ENCODE measurements at regions not wholly inside any gene's neighbourhood (a gene's known extent, or its start where the extent isn't known, plus 50 kb on each side); places are given as distances from the start of the nearest gene placed in this dataset.

DNA sequence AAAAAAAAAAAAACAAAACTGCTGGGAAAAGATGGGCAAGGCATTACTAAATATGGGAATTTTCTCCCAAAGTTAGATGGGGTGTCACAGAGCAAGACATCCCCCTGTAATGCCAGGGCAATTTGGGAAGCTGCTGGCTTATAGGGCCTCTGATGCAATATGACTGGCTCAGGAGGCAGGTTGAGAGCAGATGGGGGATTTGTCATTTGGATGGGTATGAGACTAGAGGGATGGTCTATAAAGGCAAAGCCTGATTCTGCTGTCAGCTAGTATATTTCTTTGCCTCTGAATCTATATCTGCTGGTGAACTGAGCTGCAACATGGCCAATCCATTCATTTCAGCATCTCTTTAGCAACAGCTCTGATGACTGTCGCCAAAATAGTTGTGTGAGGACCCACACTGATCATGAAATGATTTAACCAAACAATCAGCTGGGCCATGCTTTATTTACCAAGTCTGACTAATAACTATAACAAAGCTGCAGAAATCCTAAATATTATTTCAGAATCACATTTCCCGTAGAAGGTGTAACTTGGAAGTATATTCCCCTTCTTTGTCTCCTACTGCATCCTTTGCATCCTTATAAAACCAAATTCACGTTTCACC, 455.1 kb upstream of the ZNF608 start:
- Histone ChIP-seq H3K27ac (ENCODE audit: low read depth in 2 of 2, low read length in 1 of 2) (no peak overlapping the region), H3K4me1 (ENCODE audit: control insufficient read depth in 2 of 2, insufficient read depth in 2 of 2, low read length in 1 of 2) (no peaks in the 10 kb centered on the region), H3K4me3 (ENCODE audit: low read depth in 1 of 2, low read length in 2 of 2) (no peak overlapping the region), H3K9me3 (ENCODE audit: control insufficient read depth in 2 of 2, insufficient read depth in 1 of 2, low read depth in 1 of 2, low read length in 1 of 2) (no peaks in the 10 kb centered on the region), H3K36me3 (ENCODE audit: control insufficient read depth in 2 of 2, insufficient read depth in 2 of 2, low read length in 1 of 2) (no peaks in the 10 kb centered on the region), H3K27me3 (ENCODE audit: control insufficient read depth in 1 of 2, insufficient read depth in 2 of 2, low read length in 2 of 2) (no peaks in the 10 kb centered on the region)
- 88 to 89% methylated on average over 3 of the region's 3 CpGs for WGBS, 2 donors

DNA sequence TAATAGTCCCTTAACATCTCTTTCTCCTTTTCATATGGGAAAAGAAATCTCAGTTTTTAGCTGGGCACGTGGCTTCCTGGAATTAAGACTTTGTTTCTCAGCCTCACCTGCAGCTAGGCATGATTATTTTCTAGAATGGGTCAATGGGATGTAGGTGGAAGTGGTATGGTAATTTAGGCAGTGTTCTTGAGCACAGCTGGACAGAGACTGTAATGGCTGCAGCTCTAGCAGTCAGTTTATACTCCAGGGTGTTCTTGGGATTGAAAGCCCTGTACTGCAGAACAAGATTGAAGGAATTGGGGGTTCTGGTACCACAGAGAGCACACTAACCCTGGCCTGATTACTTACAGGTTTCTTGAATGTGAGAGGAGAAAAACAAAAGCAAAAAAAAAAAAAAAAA, 455.9 kb upstream of the ZNF608 start:
- Histone ChIP-seq H3K9me3 (ENCODE audit: control insufficient read depth in 2 of 2, insufficient read depth in 1 of 2, low read depth in 1 of 2, low read length in 1 of 2) (no peaks in the 10 kb centered on the region), H3K36me3 (ENCODE audit: control insufficient read depth in 2 of 2, insufficient read depth in 2 of 2, low read length in 1 of 2) (no peaks in the 10 kb centered on the region), H3K4me3 (ENCODE audit: low read depth in 1 of 2, low read length in 2 of 2) (no peak overlapping the region), H3K27ac (ENCODE audit: low read depth in 2 of 2, low read length in 1 of 2) (no peak overlapping the region), H3K4me1 (ENCODE audit: control insufficient read depth in 2 of 2, insufficient read depth in 2 of 2, low read length in 1 of 2) (no peaks in the 10 kb centered on the region), H3K27me3 (ENCODE audit: control insufficient read depth in 1 of 2, insufficient read depth in 2 of 2, low read length in 2 of 2) (no peaks in the 10 kb centered on the region)
- WGBS, 2 donors, result 86 to 88% methylated on average over 1 of the region's 1 CpG

DNA sequence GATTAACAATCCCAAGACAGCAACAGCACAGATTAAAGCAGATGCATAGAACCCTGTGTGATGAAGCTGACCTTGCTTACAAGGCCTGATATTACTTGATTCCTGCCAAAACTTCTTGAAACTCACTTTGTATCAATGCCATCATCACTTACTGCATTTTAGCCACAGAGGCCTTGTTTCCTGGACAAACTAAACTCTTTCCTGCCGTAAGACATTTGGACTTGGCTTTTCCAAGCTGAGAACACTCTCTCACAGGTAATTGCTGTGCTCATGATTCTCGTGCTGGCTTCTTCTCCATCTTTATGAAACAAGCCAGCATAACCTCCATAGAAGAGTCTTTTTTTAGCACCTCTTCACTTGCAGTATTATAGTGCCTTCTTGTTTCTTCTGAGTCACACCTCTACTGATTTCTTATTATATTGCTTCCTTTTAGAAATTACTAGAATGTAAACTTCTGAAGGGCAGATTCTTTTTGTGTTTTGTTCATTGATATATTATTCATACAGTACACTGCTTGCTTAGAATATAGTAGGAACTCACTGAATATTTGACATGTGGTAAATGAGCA, 456.5 kb upstream of the ZNF608 start:
- 87 to 94% methylated on average over 2 of the region's 2 CpGs for WGBS, 2 donors
- H3K27me3 ChIP-seq (ENCODE audit: control insufficient read depth in 1 of 2, insufficient read depth in 2 of 2, low read length in 2 of 2), result no peaks in the 10 kb centered on the region
- H3K4me3 ChIP-seq (ENCODE audit: low read depth in 1 of 2, low read length in 2 of 2), result no peak overlapping the region
- H3K27ac ChIP-seq (ENCODE audit: low read depth in 2 of 2, low read length in 1 of 2), result no peak overlapping the region
- H3K4me1 ChIP-seq (ENCODE audit: control insufficient read depth in 2 of 2, insufficient read depth in 2 of 2, low read length in 1 of 2), result no peaks in the 10 kb centered on the region
- H3K9me3 ChIP-seq (ENCODE audit: control insufficient read depth in 2 of 2, insufficient read depth in 1 of 2, low read depth in 1 of 2, low read length in 1 of 2), result no peaks in the 10 kb centered on the region
- no peaks in the 10 kb centered on the region for H3K36me3 ChIP-seq (ENCODE audit: control insufficient read depth in 2 of 2, insufficient read depth in 2 of 2, low read length in 1 of 2)

DNA sequence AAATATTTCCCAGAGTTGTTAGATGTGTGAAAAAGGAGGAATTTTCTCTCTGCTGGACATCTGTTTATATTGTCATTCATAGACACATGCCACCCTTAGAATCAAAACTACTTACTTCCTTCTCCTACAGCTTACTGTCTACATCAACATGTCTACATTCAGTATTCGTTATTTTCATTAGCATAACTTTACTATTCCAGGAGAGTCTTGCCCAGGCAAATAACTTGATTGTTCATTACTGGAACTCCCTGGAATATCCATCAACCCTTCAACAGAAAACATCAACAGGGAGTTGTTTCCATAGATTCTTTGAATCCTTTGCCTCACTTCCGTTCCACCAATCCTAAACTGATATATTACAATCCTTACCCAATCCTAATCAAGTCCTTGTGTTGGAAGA, 457.5 kb upstream of the ZNF608 start:
- WGBS, 2 donors, result 90 to 95% methylated on average over 2 of the region's 2 CpGs
- H3K9me3 ChIP-seq (ENCODE audit: control insufficient read depth in 2 of 2, insufficient read depth in 1 of 2, low read depth in 1 of 2, low read length in 1 of 2), result no peaks in the 10 kb centered on the region

DNA sequence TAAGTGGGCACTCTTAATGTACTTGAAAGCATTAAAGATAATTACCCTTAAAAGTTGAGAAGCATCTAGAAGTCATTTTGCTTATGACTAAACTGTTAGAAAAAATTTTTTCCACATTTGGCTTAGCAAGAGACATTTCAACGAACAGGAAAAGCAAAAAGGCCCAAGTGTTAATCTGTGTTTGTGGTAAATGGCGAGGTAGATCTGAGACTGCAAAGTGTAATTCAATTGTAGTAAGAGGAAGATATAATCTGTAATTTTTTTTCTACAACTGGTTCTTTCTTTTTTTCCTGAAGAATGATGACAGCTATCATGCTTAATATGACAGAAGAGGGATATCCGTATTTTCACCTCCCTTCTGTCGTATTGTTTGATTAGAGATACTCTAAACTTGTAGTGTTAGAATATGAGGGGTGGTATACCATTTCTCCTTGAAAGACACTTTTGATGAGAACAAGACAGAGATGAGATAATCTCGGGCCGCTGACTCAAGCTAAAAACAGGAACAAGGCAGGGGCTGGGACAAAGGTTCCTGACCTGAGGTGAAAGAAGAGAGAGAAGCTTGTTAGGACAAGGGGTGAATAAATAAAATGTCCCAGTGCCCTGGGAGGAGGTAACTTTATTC, 459.3 kb upstream of the ZNF608 start:
- Histone ChIP-seq H3K36me3 (ENCODE audit: control insufficient read depth in 2 of 2, insufficient read depth in 2 of 2, low read length in 1 of 2) (no peaks in the 10 kb centered on the region), H3K27ac (ENCODE audit: low read depth in 2 of 2, low read length in 1 of 2) (no peak overlapping the region), H3K4me3 (ENCODE audit: low read depth in 1 of 2, low read length in 2 of 2) (no peak overlapping the region), H3K4me1 (ENCODE audit: control insufficient read depth in 2 of 2, insufficient read depth in 2 of 2, low read length in 1 of 2) (no peaks in the 10 kb centered on the region), H3K27me3 (ENCODE audit: control insufficient read depth in 1 of 2, insufficient read depth in 2 of 2, low read length in 2 of 2) (no peaks in the 10 kb centered on the region), H3K9me3 (ENCODE audit: control insufficient read depth in 2 of 2, insufficient read depth in 1 of 2, low read depth in 1 of 2, low read length in 1 of 2) (no peaks in the 10 kb centered on the region)
- WGBS, 2 donors, result 74 to 78% methylated on average over 6 of the region's 6 CpGs

More for the DNA sequence above, 457.5 kb upstream of the ZNF608 start:
- no peaks in the 10 kb centered on the region for H3K36me3 ChIP-seq (ENCODE audit: control insufficient read depth in 2 of 2, insufficient read depth in 2 of 2, low read length in 1 of 2)
- no peaks in the 10 kb centered on the region for H3K4me1 ChIP-seq (ENCODE audit: control insufficient read depth in 2 of 2, insufficient read depth in 2 of 2, low read length in 1 of 2)
- H3K27ac ChIP-seq (ENCODE audit: low read depth in 2 of 2, low read length in 1 of 2), result no peak overlapping the region
- no peaks in the 10 kb centered on the region for H3K27me3 ChIP-seq (ENCODE audit: control insufficient read depth in 1 of 2, insufficient read depth in 2 of 2, low read length in 2 of 2)
- H3K4me3 ChIP-seq (ENCODE audit: low read depth in 1 of 2, low read length in 2 of 2), result no peak overlapping the region

DNA sequence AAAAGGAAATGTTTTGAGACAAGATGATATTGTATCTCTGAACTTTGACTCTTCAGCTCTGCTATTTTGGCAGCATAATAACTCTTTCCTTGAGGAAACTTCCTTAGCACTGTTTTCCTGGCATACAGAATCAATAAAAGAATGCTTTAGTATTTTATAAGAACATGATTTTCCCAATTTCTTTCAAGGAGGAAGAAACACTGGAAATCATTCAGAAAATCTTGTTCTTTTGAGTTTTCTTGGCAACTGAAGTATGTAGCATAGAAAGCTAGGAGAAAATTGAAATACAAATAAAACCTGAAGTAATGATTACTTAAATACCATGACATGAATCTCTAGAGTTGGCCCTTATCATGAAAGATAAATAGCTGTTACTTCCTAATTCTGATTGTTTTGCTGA, 461.4 kb upstream of the ZNF608 start:
- H3K36me3 ChIP-seq (ENCODE audit: control insufficient read depth in 2 of 2, insufficient read depth in 2 of 2, low read length in 1 of 2), result no peaks in the 10 kb centered on the region
- no peak overlapping the region for H3K27ac ChIP-seq (ENCODE audit: low read depth in 2 of 2, low read length in 1 of 2)
- no peaks in the 10 kb centered on the region for H3K27me3 ChIP-seq (ENCODE audit: control insufficient read depth in 1 of 2, insufficient read depth in 2 of 2, low read length in 2 of 2)
- H3K4me3 ChIP-seq (ENCODE audit: low read depth in 1 of 2, low read length in 2 of 2), result no peak overlapping the region
- H3K4me1 ChIP-seq (ENCODE audit: control insufficient read depth in 2 of 2, insufficient read depth in 2 of 2, low read length in 1 of 2), result no peaks in the 10 kb centered on the region
- H3K9me3 ChIP-seq (ENCODE audit: control insufficient read depth in 2 of 2, insufficient read depth in 1 of 2, low read depth in 1 of 2, low read length in 1 of 2), result no peaks in the 10 kb centered on the region

DNA sequence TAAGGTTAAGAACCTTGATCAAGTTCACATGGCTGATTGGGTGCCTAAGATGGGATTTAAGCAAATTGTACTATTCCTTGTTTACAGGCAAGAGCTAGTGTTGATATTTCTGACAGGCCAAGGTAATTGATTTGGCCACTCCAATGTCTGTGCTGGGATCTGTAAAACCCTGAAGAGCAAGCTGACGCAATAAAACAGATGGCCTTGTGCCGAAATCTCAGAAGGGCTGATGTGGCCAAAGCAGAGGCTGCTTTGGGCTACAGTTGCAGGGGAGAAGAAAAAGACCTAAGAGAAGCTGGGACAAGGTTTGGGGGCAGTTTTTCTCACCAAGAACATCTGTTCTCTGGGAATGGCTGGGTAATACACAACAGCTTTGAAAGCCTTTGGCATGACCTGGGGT, 463.2 kb upstream of the ZNF608 start:
- H3K27me3 ChIP-seq (ENCODE audit: control insufficient read depth in 1 of 2, insufficient read depth in 2 of 2, low read length in 2 of 2), result no peaks in the 10 kb centered on the region
- WGBS, 2 donors, result 83 to 86% methylated on average over 2 of the region's 2 CpGs

DNA sequence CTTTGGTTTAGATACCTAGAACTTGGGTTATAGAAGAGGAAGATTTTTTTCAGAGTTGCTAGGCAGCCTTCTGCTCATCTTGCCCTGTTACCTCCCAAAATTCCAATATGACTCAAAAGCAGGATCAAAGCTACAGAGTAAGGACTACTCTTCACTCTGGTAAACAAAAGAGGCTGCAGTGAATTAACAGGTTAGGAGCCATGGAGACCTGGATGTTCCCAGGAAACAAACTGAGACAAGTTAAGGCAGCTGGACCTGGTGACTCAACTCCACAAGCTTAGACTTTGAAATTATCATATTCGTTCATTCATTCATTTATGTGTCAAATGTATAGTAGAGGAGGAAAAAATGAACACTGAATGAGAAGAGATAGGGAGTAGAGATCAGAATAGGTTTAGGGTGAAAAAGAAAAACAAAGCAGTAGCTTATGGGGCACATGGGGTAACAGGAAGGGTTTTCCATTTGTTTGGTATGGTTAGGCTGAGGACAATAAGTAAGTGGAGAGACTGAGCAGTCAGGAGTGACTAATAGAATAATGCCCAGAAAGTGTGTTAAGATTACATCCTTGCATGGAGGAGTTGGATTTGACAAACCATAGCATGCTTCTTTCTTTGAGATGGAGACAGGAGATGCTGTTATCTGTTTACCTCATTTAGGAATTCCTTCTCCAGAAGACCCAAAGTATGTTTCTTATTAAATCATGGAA, 464.0 kb upstream of the ZNF608 start:
- WGBS, 2 donors, result 44 to 46% methylated on average over 1 of the region's 1 CpG
- no peaks in the 10 kb centered on the region for H3K9me3 ChIP-seq (ENCODE audit: control insufficient read depth in 2 of 2, insufficient read depth in 1 of 2, low read depth in 1 of 2, low read length in 1 of 2)

More for the DNA sequence above, 463.2 kb upstream of the ZNF608 start:
- Histone ChIP-seq H3K36me3 (ENCODE audit: control insufficient read depth in 2 of 2, insufficient read depth in 2 of 2, low read length in 1 of 2) (no peaks in the 10 kb centered on the region), H3K9me3 (ENCODE audit: control insufficient read depth in 2 of 2, insufficient read depth in 1 of 2, low read depth in 1 of 2, low read length in 1 of 2) (no peaks in the 10 kb centered on the region), H3K27ac (ENCODE audit: low read depth in 2 of 2, low read length in 1 of 2) (no peak overlapping the region), H3K4me3 (ENCODE audit: low read depth in 1 of 2, low read length in 2 of 2) (no peak overlapping the region), H3K4me1 (ENCODE audit: control insufficient read depth in 2 of 2, insufficient read depth in 2 of 2, low read length in 1 of 2) (no peaks in the 10 kb centered on the region)

DNA sequence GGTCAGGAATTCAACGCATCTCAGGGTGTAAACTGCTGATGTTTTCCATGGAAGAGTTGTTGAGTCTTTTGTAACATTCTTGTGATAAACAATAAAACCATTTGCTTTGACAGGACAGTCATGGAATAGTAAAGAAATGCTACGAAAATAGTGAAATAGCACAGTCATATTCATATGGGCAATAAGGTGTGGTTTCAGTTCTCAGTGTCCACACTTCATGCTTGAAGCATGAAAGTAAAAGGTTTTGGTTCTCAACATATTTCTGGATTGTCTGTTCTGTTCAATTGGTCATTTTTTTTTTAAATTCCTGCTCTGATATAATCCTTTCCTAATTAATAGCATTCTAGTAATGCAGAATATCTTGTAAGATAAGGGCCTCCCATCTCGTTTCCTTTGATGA, 467.6 kb upstream of the ZNF608 start:
- Histone ChIP-seq H3K4me3 (ENCODE audit: low read depth in 1 of 2, low read length in 2 of 2) (no peak overlapping the region), H3K9me3 (ENCODE audit: control insufficient read depth in 2 of 2, insufficient read depth in 1 of 2, low read depth in 1 of 2, low read length in 1 of 2) (no peaks in the 10 kb centered on the region), H3K36me3 (ENCODE audit: control insufficient read depth in 2 of 2, insufficient read depth in 2 of 2, low read length in 1 of 2) (no peaks in the 10 kb centered on the region), H3K27ac (ENCODE audit: low read depth in 2 of 2, low read length in 1 of 2) (no peak overlapping the region), H3K4me1 (ENCODE audit: control insufficient read depth in 2 of 2, insufficient read depth in 2 of 2, low read length in 1 of 2) (no peaks in the 10 kb centered on the region), H3K27me3 (ENCODE audit: control insufficient read depth in 1 of 2, insufficient read depth in 2 of 2, low read length in 2 of 2) (no peaks in the 10 kb centered on the region)
- WGBS, 2 donors, result 90 to 91% methylated on average over 3 of the region's 3 CpGs

More for the DNA sequence above, 464.0 kb upstream of the ZNF608 start:
- H3K4me1 ChIP-seq (ENCODE audit: control insufficient read depth in 2 of 2, insufficient read depth in 2 of 2, low read length in 1 of 2), result no peaks in the 10 kb centered on the region
- no peak overlapping the region for H3K27ac ChIP-seq (ENCODE audit: low read depth in 2 of 2, low read length in 1 of 2)
- no peak overlapping the region for H3K4me3 ChIP-seq (ENCODE audit: low read depth in 1 of 2, low read length in 2 of 2)
- no peaks in the 10 kb centered on the region for H3K27me3 ChIP-seq (ENCODE audit: control insufficient read depth in 1 of 2, insufficient read depth in 2 of 2, low read length in 2 of 2)
- no peaks in the 10 kb centered on the region for H3K36me3 ChIP-seq (ENCODE audit: control insufficient read depth in 2 of 2, insufficient read depth in 2 of 2, low read length in 1 of 2)

Data from esophagus (tissue), 2 donors.